ENCODE measurements at regions not wholly inside any gene's neighbourhood (a gene's known extent, or its start where the extent isn't known, plus 50 kb on each side); places are given as distances from the start of the nearest gene placed in this dataset.

GRCh38 chr1:56031001-56031400, 548.4 kb downstream of the PLPP3 start:
- Histone ChIP-seq H2BK120ac (ENCODE audit: low read depth, low read length, poor library complexity, severe bottlenecking) (no peak overlapping the region), H2AFZ (ENCODE audit: low read length) (no peak overlapping the region), H4K5ac (ENCODE audit: insufficient read length, low read depth, low read length) (no peak overlapping the region), H3K27me3 (ENCODE audit: insufficient read depth, low read length) (no peaks in the 10 kb centered on the region), H3K56ac (ENCODE audit: insufficient read length, low read depth, low read length) (no peak overlapping the region), H3T11ph (ENCODE audit: low read length) (no peak overlapping the region), H3K9me3 (ENCODE audit: control insufficient read depth, low read depth, low read length) (no peaks in the 10 kb centered on the region), H3K14ac (ENCODE audit: insufficient read depth, low read length) (no peak overlapping the region), H3K4ac (ENCODE audit: low read depth, low read length) (no peak overlapping the region), H2BK5ac (ENCODE audit: insufficient read length, low read length) (no peak overlapping the region), H3K27ac (ENCODE audit: insufficient read length, low read depth, low read length) (no peak overlapping the region), H3K23ac (ENCODE audit: insufficient read length, low read depth, low read length) (no peak overlapping the region), H4K8ac (replicated peaks; ENCODE audit: insufficient read length, low read depth, low read length) (no peak overlapping the region), H2BK20ac (ENCODE audit: low read depth, low read length, poor library complexity, severe bottlenecking) (no peak overlapping the region), H3K4me1 (ENCODE audit: insufficient read depth, low read length) (no peaks in the 10 kb centered on the region), H4K20me1 (ENCODE audit: control insufficient read depth, insufficient read depth, insufficient read length) (no peaks in the 10 kb centered on the region), H3K4me2 (ENCODE audit: insufficient read depth, insufficient read length, low read length) (no peak overlapping the region), H3K23me2 (ENCODE audit: insufficient read length, low read depth, low read length, poor library complexity, severe bottlenecking) (no peaks in the 10 kb centered on the region), H2AK5ac (ENCODE audit: insufficient read length, low read length) (no peak overlapping the region), H3K18ac (ENCODE audit: insufficient read length, low read depth, low read length) (no peak overlapping the region), H2BK15ac (ENCODE audit: low read depth, low read length) (no peak overlapping the region), H2BK12ac (ENCODE audit: insufficient read length, low read depth, low read length) (no peak overlapping the region), H3K79me1 (ENCODE audit: insufficient read depth, low read depth, low read length, poor library complexity, severe bottlenecking) (no peaks in the 10 kb centered on the region), H3K9ac (ENCODE audit: extremely low read depth, insufficient read length, low read length) (no peak overlapping the region), H4K91ac (ENCODE audit: insufficient read length, low read depth, low read length) (no peak overlapping the region), H3K79me2 (ENCODE audit: insufficient read depth, low read length) (no peaks in the 10 kb centered on the region)
- WGBS (ENCODE audit: extremely low coverage, insufficient read length, low lambda C conversion rate) = no CpG with 5 or more reads among the region's 3 CpGs
- no peak for TF ChIP-seq CTCF (conservative IDR thresholded peaks at IDR 0.05)
- H3K36me3 Mint-ChIP-seq (ENCODE audit: insufficient read depth in 1 of 3, low read depth in 3 of 3) = no peaks in the 10 kb centered on the region
- H3K4me1 Mint-ChIP-seq = no peaks in the 10 kb centered on the region
- DNase-seq = no peak
- H3K4me3 Mint-ChIP-seq = no peak overlapping the region
- H3K27ac Mint-ChIP-seq = no peak overlapping the region
- H3K27me3 Mint-ChIP-seq (ENCODE audit: low read depth) = no peaks in the 10 kb centered on the region
- no peaks in the 10 kb centered on the region for H3K9me3 Mint-ChIP-seq

Data from H9 (cell line).